Middle frontal gyrus (tissue), 1 donor: ENCODE measurements at regions not wholly inside any gene's neighbourhood (a gene's known extent, or its start where the extent isn't known, plus 50 kb on each side); places are given as distances from the start of the nearest gene placed in this dataset.
"Not testable (repeated sequence)": the region's sequence is repeated elsewhere in the genome, so short reads cannot be mapped to it uniquely, and the experiment has no call there.

Experiments
- DNase-seq: peaks from one replicate; pipeline ENCODE4 v3.0.0-alpha.2; 2015; ENCODE audit warnings: low spot score; ENCODE audit errors: extremely low spot score

DNA sequence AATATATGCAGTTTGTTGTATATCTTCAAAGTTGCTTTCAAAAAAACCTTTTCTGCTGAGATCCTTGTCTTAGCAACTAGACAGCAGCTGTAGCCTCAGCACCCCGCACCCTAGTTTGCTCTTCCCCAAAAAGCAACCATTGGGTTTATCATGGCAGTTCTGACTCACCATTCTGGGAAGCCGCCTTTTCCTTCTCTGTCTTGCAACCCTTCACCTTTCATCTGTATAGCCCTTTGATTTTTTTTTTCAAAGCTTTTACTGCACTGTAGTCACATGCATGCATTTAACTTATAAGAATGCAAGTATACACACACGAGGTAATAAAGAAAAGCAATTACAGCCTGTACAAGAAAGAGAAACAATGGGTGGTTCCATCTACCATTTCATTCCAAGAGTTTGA is 65.1 kb upstream of the THBS1 start:
- no peak for DNase-seq

DNA sequence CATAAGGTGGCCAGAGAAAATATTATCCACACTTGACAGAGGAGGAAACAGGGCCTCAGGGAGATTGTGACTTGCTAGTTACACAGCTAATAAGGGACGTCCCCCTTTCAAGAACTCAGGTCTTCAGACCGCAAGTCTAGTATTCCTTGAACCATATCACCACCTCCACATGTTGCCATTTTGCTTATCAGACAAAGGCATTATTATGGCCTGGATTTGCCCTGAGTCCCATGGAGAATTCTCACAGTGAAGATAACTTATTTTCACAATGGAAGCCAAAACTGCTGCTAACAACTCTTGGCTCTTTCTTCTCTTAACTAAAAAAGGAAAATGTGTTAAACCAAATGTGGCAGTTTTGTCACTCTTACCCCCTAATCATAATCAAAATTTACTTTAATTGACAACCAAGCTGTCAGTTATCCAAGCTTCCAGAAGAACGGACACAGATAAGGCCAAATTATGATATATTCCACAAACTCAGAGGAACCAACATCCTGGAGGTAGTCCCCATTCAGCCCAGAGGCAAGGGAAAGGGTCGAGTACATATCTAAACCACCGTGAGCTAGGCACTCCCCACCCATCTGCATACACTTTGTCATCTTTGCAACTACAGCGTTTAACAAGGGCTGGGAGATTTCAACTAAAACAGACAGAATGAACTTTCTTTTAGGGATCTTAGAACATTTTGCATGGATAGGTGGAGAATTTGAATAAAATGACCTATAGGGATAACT is 63.6 kb upstream of the THBS1 start:
- DNase-seq = no peak

- not testable (repeated sequence) for DNase-seq
These were observed 56.9 kb upstream of the THBS1 start for GRCh38 chr15:39523968-39524367.

- DNase-seq = no peak
These were observed 51.4 kb upstream of the THBS1 start for GRCh38 chr15:39529457-39529856.

DNA sequence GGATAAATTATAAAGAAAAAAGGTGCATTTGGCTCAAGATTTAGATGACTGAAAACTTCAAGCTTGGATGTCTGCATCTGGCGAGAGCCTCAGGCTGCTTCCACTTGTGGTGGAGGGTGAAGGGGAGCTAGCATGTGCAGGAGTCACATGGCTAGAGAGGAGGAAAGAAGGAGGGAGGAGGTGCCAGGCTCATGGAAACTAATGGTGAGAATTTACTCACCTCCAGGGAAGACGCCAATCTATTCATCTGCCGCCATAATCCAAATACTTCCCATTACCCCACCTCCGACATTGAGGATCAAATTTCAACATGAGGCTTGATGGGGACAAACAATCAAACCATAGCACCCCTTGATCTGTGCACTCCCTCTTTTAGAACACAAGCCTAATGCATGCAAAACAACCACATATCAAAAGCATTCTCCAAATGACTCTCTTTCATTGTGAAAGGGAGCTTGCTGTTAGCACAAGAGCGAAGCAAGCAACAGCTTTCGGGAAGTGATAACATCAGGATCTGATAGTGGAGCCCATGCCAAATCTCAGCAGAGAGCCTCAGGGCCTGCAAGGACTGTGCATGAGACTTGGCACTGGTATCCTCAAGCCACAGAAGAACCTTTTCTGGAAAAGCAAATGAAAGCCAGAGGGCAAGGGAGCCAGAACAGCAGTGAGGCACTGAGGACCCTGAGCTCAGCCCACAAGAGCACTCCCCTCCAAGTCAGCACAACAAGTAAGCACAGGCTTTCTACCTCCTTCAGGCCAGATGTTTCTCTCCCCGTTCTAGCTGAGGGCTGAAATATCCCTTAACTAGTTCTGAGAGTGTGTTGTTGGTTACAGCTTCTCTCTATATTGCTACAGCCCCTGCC is 50.2 kb upstream of the THBS1 start:
- DNase-seq = no peak
